NK-92 treated with Interleukin-12 subunit alpha and Interleukin-12 subunit beta, amount 100 ng/mL, for 24 hours (cell line): ENCODE measurements at regions not wholly inside any gene's neighbourhood (a gene's known extent, or its start where the extent isn't known, plus 50 kb on each side); places are given as distances from the start of the nearest gene placed in this dataset.

Source experiments
- DNase-seq: peaks from one replicate; lab custom pipeline; 2025; lab: John Stamatoyannopoulos, UW

DNA sequence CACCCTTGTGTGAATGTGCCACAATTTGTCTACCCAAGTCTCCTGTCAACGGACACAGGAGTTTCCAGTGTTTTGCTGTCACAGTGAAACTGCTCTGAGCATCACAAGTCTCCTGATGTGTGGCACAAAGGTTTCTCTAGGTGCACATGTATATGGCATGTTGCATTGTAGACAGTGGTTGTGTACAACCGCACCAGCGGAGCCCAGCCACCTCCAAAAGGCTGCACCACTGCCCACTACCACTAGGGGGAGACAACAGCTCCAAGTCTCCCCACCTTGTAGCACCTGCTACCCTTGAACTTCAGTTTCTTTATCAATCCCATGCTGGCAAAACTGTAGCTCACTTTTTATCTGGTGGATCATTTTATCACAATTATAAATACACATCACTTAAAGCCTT is 95.5 kb upstream of the ZNF469 start:
- peak; percentile 9 for DNase-seq

DNA sequence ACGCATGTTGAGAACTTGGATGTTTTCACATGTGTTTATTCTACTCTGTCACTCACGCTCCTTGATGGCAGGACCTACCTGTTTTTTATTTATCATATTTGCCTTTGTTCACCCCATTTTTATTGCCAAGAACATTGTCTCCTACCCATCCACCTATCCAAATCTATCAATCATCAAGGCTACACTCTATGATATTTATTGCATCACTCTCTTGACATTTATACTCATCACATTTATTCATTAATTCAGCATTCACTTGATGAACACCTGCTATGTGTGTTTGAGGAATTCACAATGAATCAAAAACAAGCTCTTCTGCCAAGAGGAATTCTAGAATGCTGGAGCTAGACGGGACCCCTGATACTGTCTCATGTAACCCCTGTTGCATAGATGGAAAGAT is 94.5 kb upstream of the ZNF469 start:
- no peak for DNase-seq

DNA sequence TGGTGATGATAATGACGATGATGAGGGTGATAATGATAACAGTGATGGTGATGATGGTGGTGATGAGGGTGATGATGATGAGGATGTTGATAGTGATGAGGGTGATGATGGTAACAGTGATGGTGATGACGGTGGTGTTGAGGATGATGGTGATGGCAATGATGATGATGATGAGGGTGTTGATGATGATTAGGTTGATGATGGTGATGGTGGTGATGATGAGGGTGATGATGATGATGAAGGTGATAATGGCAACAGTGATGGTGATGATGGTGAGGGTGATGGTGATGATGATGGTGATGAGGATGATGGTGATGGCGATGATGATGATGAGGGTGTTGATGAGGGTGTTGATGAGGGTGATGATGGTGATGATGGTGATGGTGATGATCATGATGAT is 93.8 kb upstream of the ZNF469 start:
- no peak for DNase-seq

- DNase-seq = no peak
These were observed 93.2 kb upstream of the ZNF469 start for GRCh38 chr16:88289561-88289960.

DNA sequence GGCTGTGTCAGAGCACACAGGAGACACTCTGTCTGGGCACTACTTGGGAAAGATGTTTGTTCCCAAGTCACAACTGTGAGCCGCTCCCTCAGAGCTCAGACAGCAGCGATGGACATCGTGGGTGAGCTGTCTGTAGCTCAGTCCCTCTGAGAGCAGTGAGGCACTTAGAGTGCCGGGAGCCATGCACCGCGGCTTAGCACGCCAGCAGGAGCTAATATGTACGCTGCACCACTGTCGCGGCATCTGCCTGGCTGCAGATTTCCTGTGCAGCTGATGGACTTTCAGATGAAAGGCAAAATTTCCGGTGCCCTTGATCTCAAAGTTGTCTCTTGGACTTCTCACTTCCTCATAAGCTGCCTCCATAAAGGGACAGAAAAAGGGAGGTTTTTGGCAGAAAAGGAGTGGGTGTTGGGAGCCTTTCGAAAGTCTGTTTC is 92.8 kb upstream of the ZNF469 start:
- DNase-seq = no peak

DNA sequence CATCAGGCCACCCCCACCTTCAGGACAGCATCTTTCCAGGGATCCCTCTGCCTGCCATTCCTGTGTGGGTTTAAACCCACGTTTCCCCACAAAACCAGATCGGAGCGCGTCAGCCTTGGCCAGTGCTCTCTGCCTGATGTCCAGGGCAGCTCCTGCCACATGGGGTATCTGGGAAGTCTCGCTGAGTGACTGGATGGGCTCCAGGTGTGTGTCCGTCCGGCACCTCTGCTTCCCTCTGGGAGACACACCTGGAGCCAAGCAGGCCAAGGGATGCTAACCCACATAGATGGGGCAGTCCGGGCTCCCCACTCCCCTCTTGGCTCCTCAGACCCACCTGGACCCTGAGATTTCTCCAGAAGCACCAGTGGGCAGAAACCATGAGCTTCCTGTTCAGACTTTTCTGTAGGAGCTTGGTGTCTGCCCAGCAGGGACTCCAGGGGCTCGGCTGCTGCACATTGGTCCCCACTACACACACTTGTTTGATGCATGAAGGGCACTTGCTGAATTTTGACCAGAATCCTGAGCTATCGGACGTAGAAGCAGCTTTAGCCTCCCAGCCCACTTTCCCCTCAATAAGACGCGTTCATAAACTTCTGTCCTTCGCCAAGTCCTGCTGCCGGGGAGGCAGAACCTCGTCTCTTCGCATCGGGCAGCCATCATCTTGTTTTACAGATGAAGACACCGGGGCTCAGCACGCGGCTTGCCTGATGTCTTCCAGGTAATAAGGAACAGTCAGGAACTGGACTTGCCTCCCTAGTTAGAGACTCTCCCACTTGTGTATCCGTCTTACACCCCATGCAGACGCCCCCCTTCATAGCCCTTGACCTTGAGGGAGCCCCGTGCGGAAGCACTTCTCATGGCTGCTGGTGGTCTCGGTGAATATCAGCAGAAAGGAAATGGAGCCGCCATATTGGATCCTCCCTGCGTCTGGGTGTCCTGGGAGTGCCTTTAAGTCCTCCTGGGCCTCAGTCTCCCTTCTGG is 91.6 kb upstream of the ZNF469 start:
- DNase-seq = no peak

- no peak for DNase-seq
These were observed 90.5 kb upstream of the ZNF469 start for GRCh38 chr16:88292007-88292970.

DNA sequence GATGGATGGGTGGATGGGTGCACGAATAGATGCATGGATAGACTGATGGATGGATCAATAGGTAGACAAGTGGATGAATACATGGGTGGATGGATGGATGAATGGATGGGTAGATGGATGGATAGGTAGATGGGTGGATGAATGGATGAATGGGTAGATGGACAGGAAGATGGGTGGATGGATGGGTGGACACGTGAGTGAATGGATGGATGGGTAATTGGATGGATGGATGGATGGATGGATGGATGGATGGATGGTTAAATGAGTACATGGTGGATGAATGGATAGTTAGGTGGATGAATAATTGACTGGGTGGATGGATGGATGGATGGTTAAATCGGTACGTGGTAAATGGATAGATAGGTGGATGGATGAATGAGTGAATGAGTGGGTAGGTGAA is 89.7 kb upstream of the ZNF469 start:
- DNase-seq = no peak

DNA sequence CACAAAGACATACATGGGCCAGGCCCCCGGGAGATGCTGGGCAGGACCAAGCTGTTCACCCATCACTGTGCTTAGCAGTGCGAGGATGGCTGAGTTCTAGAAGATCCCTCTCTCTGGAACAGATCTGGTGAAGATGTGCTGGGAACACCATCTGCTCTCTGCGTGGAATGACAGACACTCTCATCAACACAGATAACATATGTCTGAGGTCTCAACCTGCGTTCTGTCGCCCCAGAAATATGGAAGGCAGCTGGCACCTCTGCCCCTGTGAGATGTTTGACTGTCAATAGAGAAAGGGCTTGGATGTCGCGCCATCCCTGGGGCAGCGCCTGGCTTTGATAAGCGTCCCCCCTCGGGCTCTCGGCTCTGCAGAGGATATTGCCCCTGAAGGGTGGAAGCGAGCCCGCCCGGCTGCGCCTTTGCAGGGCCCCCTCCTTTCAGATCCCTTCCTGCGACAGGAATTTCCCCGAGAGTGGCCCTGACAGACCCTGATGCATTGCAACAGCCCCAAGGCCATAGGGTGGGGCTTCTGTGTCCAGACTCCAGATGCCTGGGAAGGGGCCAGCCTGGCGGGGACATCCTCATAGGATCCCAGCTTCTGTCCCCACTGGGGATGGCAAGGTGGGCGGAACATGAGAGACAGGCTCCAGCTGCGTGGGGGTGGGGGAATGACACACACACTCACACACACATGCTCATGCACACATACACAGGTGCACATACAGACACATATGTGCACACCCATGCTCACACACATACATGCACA is 86.9 kb upstream of the ZNF469 start:
- DNase-seq = no peak

DNA sequence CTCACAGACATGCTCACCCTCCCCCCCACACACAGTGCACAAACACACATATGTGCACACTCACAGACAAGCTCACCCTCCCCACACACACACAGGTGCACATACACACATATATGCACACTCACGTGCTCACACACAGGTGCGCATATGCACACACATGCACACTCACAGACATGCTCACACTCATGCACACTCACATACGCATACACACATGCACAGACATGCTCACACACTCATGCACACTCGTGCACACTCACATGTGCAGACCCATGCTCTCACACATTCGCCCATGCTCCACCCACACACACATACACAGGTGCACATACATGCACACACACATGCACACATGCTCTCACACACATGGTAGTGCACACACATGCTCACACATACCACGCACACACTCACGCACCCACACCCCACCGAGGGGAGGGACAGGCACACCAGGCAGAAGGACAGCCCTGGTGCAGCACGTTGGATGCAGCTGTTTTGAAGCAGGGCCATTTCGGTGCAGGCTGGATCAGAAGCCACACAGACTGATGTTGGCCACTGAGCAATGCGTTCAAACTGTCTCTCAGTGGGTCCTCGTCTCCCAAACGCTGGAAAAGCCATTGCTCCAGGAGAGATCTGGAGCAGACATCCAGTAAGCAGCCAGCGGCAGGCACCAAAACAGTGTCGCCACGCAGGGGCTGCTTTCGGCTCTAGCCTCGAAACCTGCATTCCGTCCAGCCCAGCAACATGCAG is 86.2 kb upstream of the ZNF469 start:
- no peak for DNase-seq

DNA sequence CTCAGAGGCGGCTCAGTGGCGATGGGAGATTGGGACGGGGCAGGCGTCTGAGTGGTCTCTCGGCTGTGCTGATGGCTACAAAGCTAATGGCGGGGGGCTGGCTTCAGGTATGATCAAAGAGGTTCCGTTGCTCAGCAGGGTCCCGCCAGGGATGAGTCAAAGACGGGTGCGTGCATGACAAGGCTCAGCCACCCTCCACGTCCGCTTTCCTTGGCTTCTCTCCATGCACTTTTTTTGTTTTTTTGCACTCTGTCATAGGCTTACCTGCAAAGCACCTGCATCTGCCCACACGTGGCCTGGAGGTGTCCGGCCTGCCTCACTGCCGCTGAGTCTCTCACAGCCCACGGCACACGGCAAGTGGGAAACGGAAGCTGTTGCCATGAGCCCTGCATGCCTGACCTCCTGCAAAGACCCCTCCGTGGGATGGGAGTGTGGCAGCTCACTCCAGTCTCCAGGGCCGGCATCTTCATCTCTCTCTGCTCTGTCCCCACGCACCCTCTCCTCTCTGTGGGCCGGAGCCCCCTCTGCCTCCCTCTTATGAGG is 85.5 kb upstream of the ZNF469 start:
- DNase-seq = no peak

DNA sequence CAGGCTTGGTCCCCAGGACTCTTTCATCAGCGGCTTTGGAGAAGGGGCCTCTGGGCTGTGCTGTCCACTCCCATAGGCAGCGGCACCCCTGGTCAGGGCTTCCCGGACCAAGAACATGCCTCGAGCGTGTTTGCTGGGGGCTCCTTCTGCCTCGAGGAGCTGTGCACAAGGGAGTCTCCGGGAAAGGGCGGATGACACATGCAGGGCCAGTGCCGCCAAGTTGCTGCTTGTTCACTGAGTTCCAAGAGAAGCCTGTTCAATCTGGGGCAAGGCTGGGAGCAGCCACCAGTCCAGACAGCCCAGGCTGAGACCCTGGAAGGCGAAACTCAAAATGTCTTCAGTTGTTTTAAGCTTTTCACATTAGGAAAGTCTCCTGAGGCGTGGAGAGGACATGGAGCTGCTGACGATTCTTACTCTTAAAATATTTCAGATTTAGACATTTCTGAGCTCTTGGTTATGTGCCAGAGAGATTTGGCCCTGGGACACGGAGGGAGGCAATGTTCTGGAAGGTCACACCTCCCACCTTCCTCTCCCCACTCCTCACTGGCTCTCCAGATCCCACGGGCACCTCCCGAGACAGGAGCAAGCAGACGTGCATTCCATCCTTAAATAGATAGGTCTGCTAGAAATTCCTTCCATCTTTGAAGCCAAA is 84.5 kb upstream of the ZNF469 start:
- DNase-seq = no peak

GRCh38 chr16:88298833-88299745 is 83.7 kb upstream of the ZNF469 start:
- no peak for DNase-seq

GRCh38 chr16:88299751-88300462 is 82.9 kb upstream of the ZNF469 start:
- DNase-seq = no peak

- no peak for DNase-seq
These were observed 82.3 kb upstream of the ZNF469 start for GRCh38 chr16:88300463-88300835.

DNA sequence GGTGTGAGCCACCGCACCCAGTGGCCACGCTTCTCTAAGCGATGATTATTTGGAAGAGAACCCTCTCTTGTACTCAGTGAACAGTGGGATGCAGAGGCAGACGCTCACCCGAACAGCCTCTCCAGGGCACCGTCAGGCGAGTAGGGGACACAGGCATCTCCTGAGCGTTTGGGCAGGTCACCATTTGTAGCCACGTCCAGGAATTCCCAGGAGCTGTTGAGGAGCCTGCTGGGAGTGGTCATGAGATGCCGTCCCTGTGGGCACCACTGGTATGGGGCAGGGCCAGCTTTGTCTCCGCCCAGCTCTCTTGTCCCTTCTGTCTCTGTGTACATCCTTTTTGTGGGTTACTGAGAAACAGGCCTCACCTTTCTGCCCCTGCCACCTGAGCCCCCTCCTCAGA is 81.3 kb upstream of the ZNF469 start:
- DNase-seq = no peak

- DNase-seq = no peak
These were observed 80.9 kb upstream of the ZNF469 start for GRCh38 chr16:88301886-88302285.

DNA sequence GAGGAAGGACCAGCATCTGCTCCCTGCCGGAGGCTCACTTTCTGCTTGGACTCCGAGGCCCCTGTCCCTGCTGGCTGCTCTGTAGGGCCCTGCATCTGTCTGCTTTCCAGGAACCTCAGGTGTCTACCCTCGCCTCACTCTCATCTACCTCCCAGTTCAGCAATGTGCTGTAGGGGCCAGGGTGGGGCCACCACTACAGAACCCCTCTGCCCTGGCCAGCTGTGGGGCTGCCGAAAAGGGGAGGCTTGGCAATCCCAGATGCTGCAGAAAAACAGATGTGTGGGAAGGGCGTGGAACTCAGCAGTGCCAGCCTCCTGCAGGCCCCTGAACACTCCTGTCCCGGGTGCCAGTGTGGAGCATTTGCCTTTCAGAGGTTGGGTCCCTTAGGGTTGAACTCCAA is 80.1 kb upstream of the ZNF469 start:
- no peak for DNase-seq

- DNase-seq = no peak
These were observed 79.4 kb upstream of the ZNF469 start for GRCh38 chr16:88303405-88303804.
